Liver (tissue), 8 donors: ENCODE measurements at regions not wholly inside any gene's neighbourhood (a gene's known extent, or its start where the extent isn't known, plus 50 kb on each side); places are given as distances from the start of the nearest gene placed in this dataset.

ENCODE experiments used
- DNase-seq: peaks from one replicate; pipeline ENCODE4 v3.0.0-alpha.2; 2017; ENCODE audit warnings: low spot score
- H3K27ac ChIP-seq, 2 donors: one replicate each; pipeline ENCODE4 v1.7.0; 2013; ENCODE audit warnings: inconsistent platforms in 2 of 2, low read length in 2 of 2, control low read depth in 1 of 2, low read depth in 1 of 2, mild to moderate bottlenecking in 1 of 2
- H3K27me3 ChIP-seq, 4 donors: one replicate each; pipeline versions ENCODE4 v1.6.1 to v1.7.0; 2013; ENCODE audit warnings: low read length in 3 of 4, inconsistent platforms in 1 of 4, mild to moderate bottlenecking in 1 of 4, moderate library complexity in 1 of 4; ENCODE audit not compliant: control insufficient read depth in 4 of 4, insufficient read depth in 4 of 4
- H3K36me3 ChIP-seq, 4 donors: one replicate each; pipeline versions ENCODE4 v1.6.1 to v1.7.0; 2013; ENCODE audit warnings: low read length in 3 of 4, mild to moderate bottlenecking in 3 of 4, low read depth in 1 of 4, moderate library complexity in 1 of 4; ENCODE audit not compliant: control insufficient read depth in 4 of 4, insufficient read depth in 3 of 4
- H3K4me1 ChIP-seq, 4 donors: one replicate each; pipeline versions ENCODE4 v1.6.1 to v1.7.0; 2013; ENCODE audit warnings: low read length in 3 of 4, mild to moderate bottlenecking in 3 of 4, moderate library complexity in 1 of 4; ENCODE audit not compliant: control insufficient read depth in 4 of 4, insufficient read depth in 4 of 4
- H3K4me3 ChIP-seq, 3 donors: one replicate each; pipeline versions ENCODE4 v1.6.1 to v1.7.0; 2013; ENCODE audit warnings: low read length in 3 of 3, control low read depth in 1 of 3, low read depth in 1 of 3, mild to moderate bottlenecking in 1 of 3
- H3K9ac ChIP-seq, 2 donors: one replicate each; pipeline ENCODE4 v1.7.0; 2013; ENCODE audit warnings: low read length in 2 of 2, mild to moderate bottlenecking in 2 of 2, moderate library complexity in 2 of 2, control low read depth in 1 of 2, low read depth in 1 of 2
- H3K9me3 ChIP-seq, 4 donors: one replicate each; pipeline versions ENCODE4 v1.6.1 to v1.7.0; 2013; ENCODE audit warnings: low read length in 3 of 4; ENCODE audit not compliant: control insufficient read depth in 4 of 4
- ATF3 ChIP-seq: IDR thresholded peaks from 2 replicates; pipeline ENCODE4 v1.6.1; 2016; ENCODE audit warnings: antibody characterized with exemption
- CTCF ChIP-seq: fragments of 150-350 bp; IDR thresholded peaks from 2 replicates; pipeline ENCODE4 v1.5.1; 2017; ENCODE audit warnings: improper control_type of control experiment, low read depth, low read length; ENCODE audit not compliant: missing input control
- EGR1 ChIP-seq, 2 donors: IDR thresholded peaks; 2 replicates each; pipeline ENCODE4 v1.6.1; 2016 to 2018; ENCODE audit warnings: antibody characterized with exemption in 2 of 2, low read depth in 2 of 2
- FOXA1 ChIP-seq: IDR thresholded peaks from 2 replicates; pipeline ENCODE4 v1.6.1; 2016; ENCODE audit warnings: antibody characterized with exemption
- GABPA ChIP-seq, 2 donors: IDR thresholded peaks in 1 of 2; conservative IDR thresholded peaks in 1 of 2; 2 replicates each; pipeline ENCODE4 v1.6.1; 2016; ENCODE audit warnings: antibody characterized with exemption in 2 of 2, mild to moderate bottlenecking in 1 of 2, moderate library complexity in 1 of 2
- HNF4A ChIP-seq, 2 donors: conservative IDR thresholded peaks; 2 replicates each; pipeline ENCODE4 v1.6.1; 2016; ENCODE audit warnings: antibody characterized with exemption in 2 of 2, mild to moderate bottlenecking in 2 of 2
- HNF4G ChIP-seq: IDR thresholded peaks from 2 replicates; pipeline ENCODE4 v1.6.1; 2016; ENCODE audit warnings: antibody characterized with exemption
- JUND ChIP-seq, 2 donors: IDR thresholded peaks; 2 replicates each; pipeline ENCODE4 v1.6.1; 2016; ENCODE audit warnings: antibody characterized with exemption in 2 of 2
- MAX ChIP-seq: IDR thresholded peaks from 2 replicates; pipeline ENCODE4 v1.6.1; 2016; ENCODE audit warnings: antibody characterized with exemption
- NR2F2 ChIP-seq: IDR thresholded peaks from 2 replicates; pipeline ENCODE4 v1.6.1; 2016; ENCODE audit warnings: antibody characterized with exemption
- RAD21 ChIP-seq, 2 donors: IDR thresholded peaks; 2 replicates each; pipeline ENCODE4 v1.6.1; 2016; ENCODE audit warnings: antibody characterized with exemption in 2 of 2, mild to moderate bottlenecking in 2 of 2
- REST ChIP-seq: IDR thresholded peaks from 2 replicates; pipeline ENCODE4 v1.6.1; 2016; ENCODE audit warnings: antibody characterized with exemption, mild to moderate bottlenecking
- RXRA ChIP-seq, 2 donors: IDR thresholded peaks; 2 replicates each; pipeline ENCODE4 v1.6.1; 2017 to 2018; ENCODE audit warnings: antibody characterized with exemption in 2 of 2, mild to moderate bottlenecking in 1 of 2
- SP1 ChIP-seq: IDR thresholded peaks from 2 replicates; pipeline ENCODE4 v1.6.1; 2018; ENCODE audit warnings: antibody characterized with exemption, mild to moderate bottlenecking
- TAF1 ChIP-seq: conservative IDR thresholded peaks from 2 replicates; pipeline ENCODE4 v1.6.1; 2016; ENCODE audit warnings: antibody characterized with exemption, mild to moderate bottlenecking
- YY1 ChIP-seq: IDR thresholded peaks from 2 replicates; pipeline ENCODE4 v1.6.1; 2016; ENCODE audit warnings: antibody characterized with exemption, mild to moderate bottlenecking
- ZBTB33 ChIP-seq: IDR thresholded peaks from 2 replicates; pipeline ENCODE4 v1.6.1; 2016; ENCODE audit warnings: antibody characterized with exemption
- WGBS: extraction: QIAGEN DNeasy Blood & Tissue Kit; methylation state at CpG from one replicate; pipeline ENCODE4 v1.1.7; 2013; 5-methylcytosine and 5-hydroxymethylcytosine counted together
- donor health status: healthy.
- donor health status: healthy.
- donor health status: healthy.
- donor health status: healthy.
- donor health status: healthy.

GRCh38 chr4:145423017-145423708, 58.5 kb upstream of the SMAD1 start:
- Histone ChIP-seq H3K27me3 (no peaks in the 10 kb centered on the region), H3K4me1 (peaks cover 4 to 37% (median 25%) of the 10 kb centered on the region in 4 donors), H3K36me3 (no peaks in the 10 kb centered on the region), H3K9me3 (no peaks in the 10 kb centered on the region), H3K27ac (no peak overlapping the region), H3K9ac (no peak overlapping the region), H3K4me3 (no peak overlapping the region)
- TF ChIP-seq RXRA (IDR thresholded peaks at IDR 0.05) (peak in 1 of 2 donors; percentile 17), JUND (IDR thresholded peaks at IDR 0.05) (peak in 1 of 2 donors; percentile 17), YY1 (peak; percentile 20), HNF4G (no peak), ZBTB33 (no peak), CTCF (no peak), MAX (no peak), ATF3 (no peak), EGR1 (IDR thresholded peaks at IDR 0.05; ENCODE audit: low read depth in 2 of 2) (no peak), RAD21 (IDR thresholded peaks at IDR 0.05) (no peak), NR2F2 (no peak), GABPA (IDR thresholded peaks at IDR 0.05 in 1 of 2, conservative IDR thresholded peaks at IDR 0.05 in 1 of 2) (no peak), HNF4A (conservative IDR thresholded peaks at IDR 0.05) (peak; percentile 56 to 58)
- 59% methylated on average over 5 of the region's 5 CpGs for WGBS
- no peak for DNase-seq

- DNase-seq: peak; percentile 47
- H3K27ac ChIP-seq: peak overlapping the region; percentile 58
- TF ChIP-seq JUND (IDR thresholded peaks at IDR 0.05) (peak; percentile 75 to 85), REST (no peak), YY1 (peak; percentile 67), HNF4G (peak; percentile 97), ZBTB33 (peak; percentile 69), RXRA (IDR thresholded peaks at IDR 0.05) (peak; percentile 77 to 79), GABPA (IDR thresholded peaks at IDR 0.05 in 1 of 2, conservative IDR thresholded peaks at IDR 0.05 in 1 of 2) (no peak), HNF4A (conservative IDR thresholded peaks at IDR 0.05) (peak; percentile 98 to 99), FOXA1 (no peak), SP1 (peak; percentile 84), TAF1 (no peak), NR2F2 (peak; percentile 53), MAX (peak; percentile 64), ATF3 (peak; percentile 62)
Observed at GRCh38 chr4:145420595-145421214, 60.9 kb upstream of the SMAD1 start.

More at GRCh38 chr4:145420595-145421214, 60.9 kb upstream of the SMAD1 start:
- Histone ChIP-seq H3K9ac (no peak overlapping the region), H3K4me3 (no peak overlapping the region), H3K36me3 (no peaks in the 10 kb centered on the region), H3K4me1 (peaks cover 5 to 24% (median 17%) of the 10 kb centered on the region in 4 donors), H3K9me3 (no peaks in the 10 kb centered on the region), H3K27me3 (no peaks in the 10 kb centered on the region)
- 52% methylated on average over 2 of the region's 2 CpGs for WGBS
